Omental fat pad (tissue), 3 donors: ENCODE measurements at regions not wholly inside any gene's neighbourhood (a gene's known extent, or its start where the extent isn't known, plus 50 kb on each side); places are given as distances from the start of the nearest gene placed in this dataset.
"Not testable (repeated sequence)": the region's sequence is repeated elsewhere in the genome, so short reads cannot be mapped to it uniquely, and the experiment has no call there.

Experiments
- ATAC-seq: fragments of 150-250 bp; one replicate; pipeline ENCODE4 v1.9.1; 2016; ENCODE audit warnings: mild to moderate bottlenecking, moderate library complexity; ENCODE audit not compliant: low FRiP score
- DNase-seq: peaks from one replicate; pipeline ENCODE4 v3.0.0-alpha.2; 2019; ENCODE audit warnings: low spot score
- CTCF ChIP-seq, 3 donors: fragments of 450-650 bp; IDR thresholded peaks; one replicate each; pipeline ENCODE4 v1.5.1; 2016 to 2017; ENCODE audit warnings: antibody characterized with exemption in 3 of 3, mild to moderate bottlenecking in 3 of 3, moderate library complexity in 2 of 3

- ATAC-seq (no peak), DNase-seq (no peak)
- TF ChIP-seq CTCF (IDR thresholded peaks at IDR 0.05) = no peak
Measured at GRCh38 chr2:226463154-226463553, 336.5 kb downstream of the IRS1 start.

GRCh38 chr2:226461981-226462380 lies 337.6 kb downstream of the IRS1 start:
- ATAC-seq (no peak), DNase-seq (no peak)

GRCh38 chr2:226456144-226456543 lies 343.5 kb downstream of the IRS1 start:
- not testable (repeated sequence) for ATAC-seq, DNase-seq

More at GRCh38 chr2:226461981-226462380, 337.6 kb downstream of the IRS1 start:
- no peak for TF ChIP-seq CTCF (IDR thresholded peaks at IDR 0.05)

GRCh38 chr2:226452768-226453167 lies 346.9 kb downstream of the IRS1 start:
- DNase-seq = no peak
- TF ChIP-seq CTCF (IDR thresholded peaks at IDR 0.05) = no peak
- ATAC-seq = no peak

GRCh38 chr2:226451486-226451885 lies 348.1 kb downstream of the IRS1 start:
- no peak for DNase-seq

GRCh38 chr2:226450141-226450540 lies 349.5 kb downstream of the IRS1 start:
- ATAC-seq (no peak), DNase-seq (no peak)
- TF ChIP-seq CTCF (IDR thresholded peaks at IDR 0.05) = no peak

More at GRCh38 chr2:226451486-226451885, 348.1 kb downstream of the IRS1 start:
- no peak for TF ChIP-seq CTCF (IDR thresholded peaks at IDR 0.05)
- ATAC-seq = no peak

GRCh38 chr2:226447338-226448300 lies 352.0 kb downstream of the IRS1 start:
- ATAC-seq = no peak
- no peak for DNase-seq
- no peak for TF ChIP-seq CTCF (IDR thresholded peaks at IDR 0.05)
